ENCODE measurements at regions not wholly inside any gene's neighbourhood (a gene's known extent, or its start where the extent isn't known, plus 50 kb on each side); places are given as distances from the start of the nearest gene placed in this dataset.

DNA sequence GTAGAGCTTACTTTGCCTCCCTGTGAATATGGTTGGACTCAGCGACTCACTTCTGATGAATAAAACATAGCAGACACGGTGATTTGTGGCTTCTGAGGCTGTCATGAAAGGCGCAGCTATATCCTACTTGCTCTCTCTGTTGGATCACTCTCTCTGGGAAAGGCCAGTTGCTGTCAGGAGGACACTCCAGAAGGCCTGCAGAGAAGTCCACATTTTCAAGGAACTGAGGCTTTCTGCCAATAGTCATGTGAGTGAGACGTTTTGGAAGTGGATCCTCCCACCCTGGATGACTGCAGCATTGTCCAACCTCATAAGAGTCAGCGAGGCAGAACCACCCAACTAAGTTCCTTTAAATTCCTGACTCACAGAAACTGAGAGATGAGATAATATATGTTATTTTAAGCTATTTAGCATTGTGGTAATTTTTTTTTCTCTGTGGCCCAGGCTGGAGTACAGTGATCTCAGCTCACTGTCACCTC lies 156.0 kb upstream of the MAST4 start:
- no peak for TF ChIP-seq EZH2 (IDR thresholded peaks at IDR 0.05)
- no peak for TF ChIP-seq POLR2AphosphoS5 (IDR thresholded peaks at IDR 0.05; ENCODE audit: borderline replicate concordance, low read depth, low read length)

All from SK-N-MC (cell line).